Mesothelial cell of epicardium (in vitro differentiated cells): ENCODE measurements at regions not wholly inside any gene's neighbourhood (a gene's known extent, or its start where the extent isn't known, plus 50 kb on each side); places are given as distances from the start of the nearest gene placed in this dataset.

Source experiments
- DNase-seq, 2 experiments: peaks; one replicate each; pipeline ENCODE4 v3.0.0; 2021; ENCODE audit warnings: low spot score in 2 of 2; ENCODE audit not compliant: unreplicated experiment in 2 of 2
- H3K27ac Mint-ChIP-seq: 2 replicates; pipeline ENCODE4 v1.8.0; 2021; ENCODE audit warnings: mixed read lengths
- H3K27me3 Mint-ChIP-seq: 2 replicates; pipeline ENCODE4 v1.8.0; 2021; ENCODE audit warnings: low read depth, mixed read lengths
- H3K36me3 Mint-ChIP-seq: 2 replicates; pipeline ENCODE4 v1.8.0; 2021; ENCODE audit warnings: mixed read lengths
- H3K4me1 Mint-ChIP-seq: 2 replicates; pipeline ENCODE4 v1.8.0; 2021; ENCODE audit warnings: mixed read lengths
- H3K4me3 Mint-ChIP-seq: 2 replicates; pipeline ENCODE4 v1.8.0; 2021; ENCODE audit warnings: mild to moderate bottlenecking, moderate library complexity, mixed read lengths
- H3K9me3 Mint-ChIP-seq: 2 replicates; pipeline ENCODE4 v1.8.0; 2021; ENCODE audit warnings: mixed read lengths
- CTCF ChIP-seq: fragments of 200-600 bp; sonication (generic); IDR thresholded peaks from one replicate; pipeline ENCODE4 v1.5.0; 2021; ENCODE audit warnings: antibody characterized with exemption; ENCODE audit not compliant: unreplicated experiment

GRCh38 chr2:240358080-240358479 lies 77.4 kb upstream of the GPC1 start:
- no peak overlapping the region for H3K27ac Mint-ChIP-seq
- peaks cover 17% of the 10 kb centered on the region for H3K9me3 Mint-ChIP-seq
- peaks cover 12% of the 10 kb centered on the region for H3K27me3 Mint-ChIP-seq
- no peak for DNase-seq
- TF ChIP-seq CTCF: no peak
- no peaks in the 10 kb centered on the region for H3K4me1 Mint-ChIP-seq
- H3K36me3 Mint-ChIP-seq: no peaks in the 10 kb centered on the region
- no peak overlapping the region for H3K4me3 Mint-ChIP-seq

- TF ChIP-seq CTCF: no peak
- H3K27ac Mint-ChIP-seq: no peak overlapping the region
- H3K27me3 Mint-ChIP-seq: peaks cover 12% of the 10 kb centered on the region
- H3K4me1 Mint-ChIP-seq: peaks cover 3% of the 10 kb centered on the region
- no peaks in the 10 kb centered on the region for H3K36me3 Mint-ChIP-seq
- DNase-seq: peak in 1 of 2 experiments; percentile 10
- peaks cover 17% of the 10 kb centered on the region for H3K9me3 Mint-ChIP-seq
- H3K4me3 Mint-ChIP-seq: no peak overlapping the region
Observed at GRCh38 chr2:240358821-240359397, 76.6 kb upstream of the GPC1 start.

- Mint-ChIP-seq H3K36me3 (no peaks in the 10 kb centered on the region), H3K27me3 (peaks cover 12% of the 10 kb centered on the region), H3K27ac (no peak overlapping the region), H3K4me3 (no peak overlapping the region), H3K9me3 (peaks cover 17% of the 10 kb centered on the region), H3K4me1 (peaks cover 6% of the 10 kb centered on the region)
- TF ChIP-seq CTCF: no peak
- DNase-seq: no peak
Observed at GRCh38 chr2:240359695-240360094, 75.8 kb upstream of the GPC1 start.

- H3K4me3 Mint-ChIP-seq: no peak overlapping the region
- no peaks in the 10 kb centered on the region for H3K36me3 Mint-ChIP-seq
- H3K9me3 Mint-ChIP-seq: peaks cover 17% of the 10 kb centered on the region
- no peak for DNase-seq
- H3K4me1 Mint-ChIP-seq: peaks cover 11% of the 10 kb centered on the region
- no peak overlapping the region for H3K27ac Mint-ChIP-seq
- peaks cover 12% of the 10 kb centered on the region for H3K27me3 Mint-ChIP-seq
- no peak for TF ChIP-seq CTCF
Observed at GRCh38 chr2:240360645-240361475, 74.6 kb upstream of the GPC1 start.

GRCh38 chr2:240362216-240362755 lies 73.2 kb upstream of the GPC1 start:
- no peak for DNase-seq
- H3K4me1 Mint-ChIP-seq: peaks cover 11% of the 10 kb centered on the region
- no peak for TF ChIP-seq CTCF
- H3K4me3 Mint-ChIP-seq: no peak overlapping the region
- peaks cover 17% of the 10 kb centered on the region for H3K9me3 Mint-ChIP-seq
- peaks cover under 1% of the 10 kb centered on the region for H3K27me3 Mint-ChIP-seq
- H3K36me3 Mint-ChIP-seq: no peaks in the 10 kb centered on the region
- H3K27ac Mint-ChIP-seq: no peak overlapping the region
